ENCODE measurements at regions not wholly inside any gene's neighbourhood (a gene's known extent, or its start where the extent isn't known, plus 50 kb on each side); places are given as distances from the start of the nearest gene placed in this dataset.

- no peak for ATAC-seq
- Histone ChIP-seq H3K4me3 (no peak overlapping the region), H3K4me1 (no peaks in the 10 kb centered on the region), H3K9me3 (peaks cover 0 to 9% (median 0%) of the 10 kb centered on the region in 11 donors), H3K27me3 (peaks cover 0 to 24% (median 3%) of the 10 kb centered on the region in 7 donors), H3K36me3 (no peaks in the 10 kb centered on the region), H3K27ac (no peak overlapping the region)
- DNase-seq, result no peak
- WGBS, 2 donors, result 64 to 68% methylated on average over 5 of the region's 5 CpGs
- TF ChIP-seq, protein P1, sequence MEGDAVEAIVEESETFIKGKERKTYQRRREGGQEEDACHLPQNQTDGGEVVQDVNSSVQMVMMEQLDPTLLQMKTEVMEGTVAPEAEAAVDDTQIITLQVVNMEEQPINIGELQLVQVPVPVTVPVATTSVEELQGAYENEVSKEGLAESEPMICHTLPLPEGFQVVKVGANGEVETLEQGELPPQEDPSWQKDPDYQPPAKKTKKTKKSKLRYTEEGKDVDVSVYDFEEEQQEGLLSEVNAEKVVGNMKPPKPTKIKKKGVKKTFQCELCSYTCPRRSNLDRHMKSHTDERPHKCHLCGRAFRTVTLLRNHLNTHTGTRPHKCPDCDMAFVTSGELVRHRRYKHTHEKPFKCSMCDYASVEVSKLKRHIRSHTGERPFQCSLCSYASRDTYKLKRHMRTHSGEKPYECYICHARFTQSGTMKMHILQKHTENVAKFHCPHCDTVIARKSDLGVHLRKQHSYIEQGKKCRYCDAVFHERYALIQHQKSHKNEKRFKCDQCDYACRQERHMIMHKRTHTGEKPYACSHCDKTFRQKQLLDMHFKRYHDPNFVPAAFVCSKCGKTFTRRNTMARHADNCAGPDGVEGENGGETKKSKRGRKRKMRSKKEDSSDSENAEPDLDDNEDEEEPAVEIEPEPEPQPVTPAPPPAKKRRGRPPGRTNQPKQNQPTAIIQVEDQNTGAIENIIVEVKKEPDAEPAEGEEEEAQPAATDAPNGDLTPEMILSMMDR (IDR thresholded peaks at IDR 0.05), result no peak
- intact Hi-C loops (cut with DNase I), result no loop called here
These were observed 254.7 kb downstream of the ADGRD1 start for GRCh38 chr12:131208425-131208824.

DNA sequence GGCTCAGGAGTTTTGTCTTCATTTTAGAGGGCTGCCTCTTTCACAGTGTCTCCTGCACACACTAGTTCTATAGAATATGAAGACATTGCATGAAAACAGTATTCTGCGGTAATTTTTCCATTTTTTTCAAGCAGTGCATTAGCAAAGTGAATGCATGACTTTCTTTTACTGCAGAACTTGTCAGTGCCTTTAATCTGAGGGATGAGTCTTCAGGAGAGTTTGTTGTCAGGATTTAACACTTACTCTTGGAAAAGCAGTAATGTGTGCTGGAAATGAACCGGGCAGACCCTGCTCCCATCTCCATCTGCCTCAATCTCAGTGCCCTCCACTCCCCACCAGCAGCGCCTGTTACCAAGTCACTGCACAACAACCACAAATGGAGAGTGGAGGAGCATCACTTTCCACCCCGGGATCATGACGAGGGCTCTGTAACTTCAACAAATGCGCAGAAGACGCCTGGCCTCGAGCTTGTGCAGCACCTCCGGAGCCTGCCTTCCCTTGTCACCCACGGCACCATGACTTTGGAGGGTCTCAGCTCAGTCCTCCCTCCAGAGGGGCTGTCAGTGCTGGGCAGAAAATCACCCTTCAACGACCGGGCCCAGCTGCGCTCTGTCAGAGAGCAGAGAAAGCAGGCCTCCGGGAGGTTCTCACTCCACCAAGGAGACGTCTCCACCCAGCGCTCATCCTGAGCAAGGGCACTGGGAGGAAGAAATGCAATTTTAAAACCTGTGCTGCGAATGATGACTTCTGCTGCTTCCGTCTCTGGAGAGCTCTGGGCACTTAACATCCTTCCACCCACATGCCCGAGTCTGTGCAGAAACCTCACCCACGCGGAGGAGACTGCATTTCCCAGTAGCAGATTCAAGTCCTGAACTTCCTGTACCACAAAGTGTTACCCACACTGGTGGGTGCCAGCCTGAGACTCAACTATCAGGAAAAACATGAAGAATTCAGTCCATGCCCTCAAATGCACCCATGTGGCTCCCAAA is 255.7 kb downstream of the ADGRD1 start:
- intact Hi-C loops (cut with DNase I), result no loop called here
- WGBS, 2 donors, result 86 to 89% methylated on average over 21 of the region's 21 CpGs
- H3K27me3 ChIP-seq, result peaks cover 0 to 21% (median 3%) of the 10 kb centered on the region in 7 donors
- H3K36me3 ChIP-seq, result no peaks in the 10 kb centered on the region
- H3K4me1 ChIP-seq, result no peaks in the 10 kb centered on the region
- H3K4me3 ChIP-seq, result no peak overlapping the region
- H3K27ac ChIP-seq, result no peak overlapping the region
- peaks cover 0 to 10% (median 0%) of the 10 kb centered on the region in 11 donors for H3K9me3 ChIP-seq
- ATAC-seq (no peak), DNase-seq (no peak)
- TF ChIP-seq, protein P1 (IDR thresholded peaks at IDR 0.05), result no peak

GRCh38 chr12:131210506-131211339 is 257.0 kb downstream of the ADGRD1 start:
- TF ChIP-seq, protein P1 (IDR thresholded peaks at IDR 0.05), result no peak
- no peak overlapping the region for H3K4me3 ChIP-seq
- WGBS, 2 donors, result 77 to 80% methylated on average over 13 of the region's 13 CpGs
- no peaks in the 10 kb centered on the region for H3K4me1 ChIP-seq
- ATAC-seq, result no peak
- H3K27me3 ChIP-seq, result peaks cover 0 to 19% (median 3%) of the 10 kb centered on the region in 7 donors
- H3K9me3 ChIP-seq, result peaks cover 0 to 10% (median 0%) of the 10 kb centered on the region in 11 donors
- intact Hi-C loops (cut with DNase I), result no loop called here
- H3K36me3 ChIP-seq, result no peaks in the 10 kb centered on the region
- no peak overlapping the region for H3K27ac ChIP-seq
- no peak for DNase-seq

- H3K4me3 ChIP-seq, result no peak overlapping the region
- no peak for ATAC-seq
- intact Hi-C loops (cut with DNase I), result no loop called here
- H3K9me3 ChIP-seq, result peaks cover 0 to 10% (median 0%) of the 10 kb centered on the region in 11 donors
- TF ChIP-seq, protein P1 (IDR thresholded peaks at IDR 0.05), result no peak
- no peaks in the 10 kb centered on the region for H3K36me3 ChIP-seq
- DNase-seq, result no peak
- H3K4me1 ChIP-seq, result no peaks in the 10 kb centered on the region
- 83 to 87% methylated on average over 9 of the region's 9 CpGs for WGBS, 2 donors
- H3K27ac ChIP-seq, result no peak overlapping the region
- peaks cover 0 to 18% (median 3%) of the 10 kb centered on the region in 7 donors for H3K27me3 ChIP-seq
These were observed 257.7 kb downstream of the ADGRD1 start for GRCh38 chr12:131211340-131211938.
